Endothelial cell of umbilical vein (primary cell): ENCODE measurements at regions not wholly inside any gene's neighbourhood (a gene's known extent, or its start where the extent isn't known, plus 50 kb on each side); places are given as distances from the start of the nearest gene placed in this dataset.

Experiments
- BruUV-seq: library from RNA; stranded (reverse); fragments of 400-500 nt; replicated peaks from 2 replicates; lab custom pipeline; 2021; lab: Mats Ljungman, UMichigan
- CTCF ChIA-PET: fragments of 300-600, 350-600 bp; sonication (Branson Sonifier 250); formaldehyde crosslinking; loops from one replicate; lab custom pipeline; 2021; ENCODE audit warnings: antibody characterized with exemption, inconsistent platforms; lab: Charles Lee
- POLR2A ChIA-PET: fragments of 300-600, 350-600 bp; sonication (Branson Sonifier 250); formaldehyde crosslinking; loops from one replicate; lab custom pipeline; 2021; ENCODE audit warnings: antibody characterized with exemption, inconsistent platforms; lab: Charles Lee
- DNase-seq: peaks from one replicate; pipeline ENCODE4 v3.0.0-alpha.2; 2011; ENCODE audit warnings: low read depth, low spot score
- FAIRE-seq: peaks from 2 replicates; lab custom pipeline; 2011; peaks lifted over from hg19 to GRCh38; lab: Jason Lieb, UNC
- H2AFZ ChIP-seq: 2 replicates; pipeline ENCODE4 v1.6.0; 2012; ENCODE audit warnings: low read depth, low read length, control low read depth, inconsistent platforms
- H3K27ac ChIP-seq: 2 replicates; pipeline ENCODE4 v1.5.1; 2011; ENCODE audit warnings: low read depth, mild to moderate bottlenecking, control low read depth, low read length, moderate library complexity; ENCODE audit not compliant: insufficient read depth
- H3K27me3 ChIP-seq, 2 experiments: 2 replicates each; pipeline versions ENCODE4 v1.6.0 to v1.6.1; 2011; ENCODE audit warnings: low read length in 2 of 2, mixed read lengths in 1 of 2; ENCODE audit not compliant: control insufficient read depth in 2 of 2, insufficient read depth in 2 of 2
- H3K36me3 ChIP-seq, 2 experiments: 2 replicates in 1 of 2; 3 replicates in 1 of 2; pipeline ENCODE4 v1.5.1; 2011; ENCODE audit warnings: low read length in 2 of 2, mild to moderate bottlenecking in 1 of 2, moderate library complexity in 1 of 2; ENCODE audit not compliant: control insufficient read depth in 2 of 2, insufficient read depth in 2 of 2; ENCODE audit errors: extremely low read depth in 1 of 2
- H3K4me1 ChIP-seq: 3 replicates; pipeline ENCODE4 v1.5.1; 2011; ENCODE audit warnings: mild to moderate bottlenecking, low read length; ENCODE audit not compliant: control insufficient read depth, insufficient read depth; ENCODE audit errors: extremely low read depth
- H3K4me2 ChIP-seq: 2 replicates; pipeline ENCODE4 v1.6.1; 2011; ENCODE audit warnings: low read length, control low read depth, mixed read lengths; ENCODE audit not compliant: insufficient read depth
- H3K4me3 ChIP-seq, 3 experiments: fragments of 200-600 bp in 1 of 3; sonication (generic), shearing (Covaris generic) in 1 of 3; replicated peaks in 1 of 3; 2 replicates each; pipeline ENCODE4 v1.5.1; 2011 to 2016; ENCODE audit warnings: control low read depth in 3 of 3, low read length in 3 of 3, mild to moderate bottlenecking in 2 of 3, inconsistent platforms in 1 of 3, low read depth in 1 of 3, moderate library complexity in 1 of 3; ENCODE audit not compliant: insufficient read depth in 1 of 3
- H3K79me2 ChIP-seq: 2 replicates; pipeline ENCODE4 v1.6.0; 2012; ENCODE audit warnings: low read length, inconsistent platforms; ENCODE audit not compliant: control insufficient read depth, insufficient read depth
- H3K9ac ChIP-seq: replicated peaks from 2 replicates; pipeline ENCODE3; 2011; ENCODE audit warnings: low read length, control low read depth; ENCODE audit not compliant: insufficient read depth; ENCODE audit errors: extremely low read depth
- H3K9me1 ChIP-seq: replicated peaks from 3 replicates; pipeline ENCODE4 v1.6.0; 2011; ENCODE audit warnings: mild to moderate bottlenecking, low read length; ENCODE audit not compliant: control insufficient read depth, insufficient read depth; ENCODE audit errors: extremely low read depth
- H3K9me3 ChIP-seq: replicated peaks from 2 replicates; pipeline ENCODE4 v1.5.1; 2012; ENCODE audit warnings: low read length, inconsistent platforms; ENCODE audit not compliant: control insufficient read depth, insufficient read depth
- H4K20me1 ChIP-seq: replicated peaks from 2 replicates; pipeline ENCODE3; 2011; ENCODE audit warnings: mild to moderate bottlenecking, low read length; ENCODE audit not compliant: control insufficient read depth, insufficient read depth; ENCODE audit errors: extremely low read depth
- EZH2 ChIP-seq: IDR thresholded peaks from 2 replicates; pipeline ENCODE4 v1.6.1; 2012; ENCODE audit warnings: borderline replicate concordance, low read depth, mild to moderate bottlenecking, moderate library complexity, low read length, inconsistent platforms; ENCODE audit not compliant: severe bottlenecking
- FOS ChIP-seq: IDR thresholded peaks from 2 replicates; pipeline ENCODE4 v1.6.1; 2011; ENCODE audit warnings: mild to moderate bottlenecking, low read length, moderate library complexity, borderline replicate concordance; ENCODE audit not compliant: insufficient read depth
- GATA2 ChIP-seq: IDR thresholded peaks from 2 replicates; pipeline ENCODE4 v1.7.0; 2011; ENCODE audit warnings: low read depth, mild to moderate bottlenecking, moderate library complexity, mixed read lengths, low read length; ENCODE audit not compliant: insufficient read length, insufficient read depth
- JUN ChIP-seq: IDR thresholded peaks from 2 replicates; pipeline ENCODE4 v1.6.1; 2011; ENCODE audit warnings: borderline replicate concordance, low read depth; ENCODE audit not compliant: insufficient read length, insufficient read depth
- MYC ChIP-seq: IDR thresholded peaks from one replicate; pipeline ENCODE4 v1.6.1; 2011; ENCODE audit warnings: mild to moderate bottlenecking, low read depth, low read length
- POLR2A ChIP-seq: IDR thresholded peaks from 2 replicates; pipeline ENCODE4 v1.6.1; 2012; ENCODE audit warnings: low read depth, mild to moderate bottlenecking, control low read depth, low read length
- POLR2AphosphoS5 ChIP-seq: IDR thresholded peaks from 2 replicates; pipeline ENCODE4 v1.6.1; 2012; ENCODE audit warnings: low read depth, mild to moderate bottlenecking, control low read depth, low read length, moderate library complexity; ENCODE audit not compliant: insufficient read depth
- dilution Hi-C: fragments of 300-500 bp; cut with MboI; formaldehyde crosslinking; loops from one replicate; pipeline ENCODE4 v1.15.0; 2019; ENCODE audit warnings: low sequenced_read_pairs; ENCODE audit not compliant: extremely low pct_ligation_motif_present
- intact Hi-C: fragments of 100-400 bp; cut with micrococcal nuclease; formaldehyde crosslinking; loops from one replicate; pipeline ENCODE4 v1.10.0; 2022
- TF ChIP-seq, protein P1 (sequence below), 2 donors: IDR thresholded peaks; 1 replicate in 1 of 2; 2 replicates in 1 of 2; pipeline ENCODE4 v1.5.1; 2011; ENCODE audit warnings: low read length in 2 of 2, mild to moderate bottlenecking in 2 of 2, moderate library complexity in 2 of 2, control low read depth in 1 of 2, inconsistent platforms in 1 of 2, low read depth in 1 of 2; ENCODE audit not compliant: insufficient read depth in 1 of 2; ENCODE audit errors: extremely low read depth in 1 of 2
- TF ChIP-seq, protein P2 (sequence below): IDR thresholded peaks from 2 replicates; pipeline ENCODE4 v1.6.1; 2011; ENCODE audit not compliant: insufficient read depth, insufficient read length

DNA sequence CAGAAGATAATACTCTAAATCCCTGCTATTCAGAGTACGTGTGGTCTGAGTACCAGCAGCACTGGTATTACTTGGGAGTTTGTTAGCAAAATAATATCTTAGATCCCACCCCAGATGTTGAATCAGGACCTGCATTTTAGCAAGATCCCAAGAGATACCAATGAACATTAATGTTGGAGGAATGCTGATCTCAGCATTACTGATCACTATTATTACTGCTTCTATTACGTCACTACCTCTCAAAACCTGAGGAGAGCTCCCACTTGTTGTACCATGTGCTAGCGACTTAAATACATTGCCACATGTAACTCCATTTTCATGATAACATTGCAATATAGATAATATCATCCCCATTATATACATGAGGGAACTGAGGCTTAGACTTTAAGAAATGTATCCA lies 185.2 kb downstream of the SPRY1 start:
- H3K79me2 ChIP-seq, result no peaks in the 10 kb centered on the region
- dilution Hi-C loops, result no loop called here
- no peaks in the 10 kb centered on the region for H4K20me1 ChIP-seq
- intact Hi-C loops, result no loop called here
- FAIRE-seq (no peak), DNase-seq (no peak)
- no peaks in the 10 kb centered on the region for H3K9me3 ChIP-seq
- H3K27me3 ChIP-seq, result peaks cover 0 to 4% of the 10 kb centered on the region in 2 experiments
- no peak overlapping the region for H3K9ac ChIP-seq
- H2AFZ ChIP-seq, result no peak overlapping the region
- POLR2A ChIA-PET, result no interaction called here
- no peaks in the 10 kb centered on the region for H3K4me1 ChIP-seq
- H3K4me3 ChIP-seq, result no peak overlapping the region
- CTCF ChIA-PET, result no interaction called here
- H3K27ac ChIP-seq, result no peak overlapping the region
- TF ChIP-seq POLR2AphosphoS5, result no peak
- no peaks in the 10 kb centered on the region for H3K9me1 ChIP-seq
- no peak overlapping the region for H3K4me2 ChIP-seq
- H3K36me3 ChIP-seq, result no peaks in the 10 kb centered on the region
- BruUV-seq, result no TSS peak

DNA sequence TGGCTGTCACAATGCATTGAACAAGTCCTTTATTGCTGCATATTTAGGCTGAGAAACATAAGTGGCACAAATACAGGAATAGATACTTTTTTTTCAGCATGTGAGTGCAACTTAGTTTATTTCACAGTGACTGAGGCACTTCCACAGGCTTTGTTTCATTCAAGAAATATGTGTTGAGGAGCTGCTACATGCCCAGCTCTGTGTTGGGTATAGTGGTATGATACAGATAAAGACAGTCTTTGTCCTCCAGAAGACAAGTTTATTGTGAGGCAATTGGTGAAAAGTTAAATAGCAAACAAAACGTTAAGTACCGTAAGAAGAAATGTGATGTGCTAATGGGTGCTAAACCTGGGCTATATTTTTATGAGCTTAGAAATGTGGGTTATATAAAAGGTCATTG lies 186.4 kb downstream of the SPRY1 start:
- no peaks in the 10 kb centered on the region for H3K9me3 ChIP-seq
- peaks cover 0 to 1% of the 10 kb centered on the region in 2 experiments for H3K27me3 ChIP-seq
- ChIA-PET CTCF (interaction anchor here (1.1 kb wide), 1 partner anchor 45 kb away, joined by 3 read pairs; no protein-coding TSS in a partner anchor), POLR2A (no interaction called here)
- intact Hi-C loops, result no loop called here
- H3K27ac ChIP-seq, result no peak overlapping the region
- no peaks in the 10 kb centered on the region for H3K9me1 ChIP-seq
- peaks cover 3% of the 10 kb centered on the region for H3K4me1 ChIP-seq
- dilution Hi-C loops, result no loop called here
- no peaks in the 10 kb centered on the region for H4K20me1 ChIP-seq
- no TSS peak for BruUV-seq
- H3K9ac ChIP-seq, result no peak overlapping the region
- H3K4me3 ChIP-seq, result no peak overlapping the region
- H2AFZ ChIP-seq, result no peak overlapping the region
- no peak overlapping the region for H3K4me2 ChIP-seq
- TF ChIP-seq POLR2AphosphoS5, result no peak
- no peak for TF ChIP-seq JUN
- no peak for TF ChIP-seq MYC
- no peak for TF ChIP-seq EZH2
- TF ChIP-seq, protein P1, sequence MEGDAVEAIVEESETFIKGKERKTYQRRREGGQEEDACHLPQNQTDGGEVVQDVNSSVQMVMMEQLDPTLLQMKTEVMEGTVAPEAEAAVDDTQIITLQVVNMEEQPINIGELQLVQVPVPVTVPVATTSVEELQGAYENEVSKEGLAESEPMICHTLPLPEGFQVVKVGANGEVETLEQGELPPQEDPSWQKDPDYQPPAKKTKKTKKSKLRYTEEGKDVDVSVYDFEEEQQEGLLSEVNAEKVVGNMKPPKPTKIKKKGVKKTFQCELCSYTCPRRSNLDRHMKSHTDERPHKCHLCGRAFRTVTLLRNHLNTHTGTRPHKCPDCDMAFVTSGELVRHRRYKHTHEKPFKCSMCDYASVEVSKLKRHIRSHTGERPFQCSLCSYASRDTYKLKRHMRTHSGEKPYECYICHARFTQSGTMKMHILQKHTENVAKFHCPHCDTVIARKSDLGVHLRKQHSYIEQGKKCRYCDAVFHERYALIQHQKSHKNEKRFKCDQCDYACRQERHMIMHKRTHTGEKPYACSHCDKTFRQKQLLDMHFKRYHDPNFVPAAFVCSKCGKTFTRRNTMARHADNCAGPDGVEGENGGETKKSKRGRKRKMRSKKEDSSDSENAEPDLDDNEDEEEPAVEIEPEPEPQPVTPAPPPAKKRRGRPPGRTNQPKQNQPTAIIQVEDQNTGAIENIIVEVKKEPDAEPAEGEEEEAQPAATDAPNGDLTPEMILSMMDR (IDR thresholded peaks at IDR 0.05; ENCODE audit: extremely low read depth in 1 of 2, insufficient read depth in 1 of 2, low read depth in 1 of 2, low read length in 2 of 2), result no peak
- no peak for TF ChIP-seq GATA2
- TF ChIP-seq, protein P2, sequence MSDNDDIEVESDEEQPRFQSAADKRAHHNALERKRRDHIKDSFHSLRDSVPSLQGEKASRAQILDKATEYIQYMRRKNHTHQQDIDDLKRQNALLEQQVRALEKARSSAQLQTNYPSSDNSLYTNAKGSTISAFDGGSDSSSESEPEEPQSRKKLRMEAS, result no peak
- no peak for TF ChIP-seq FOS
- TF ChIP-seq POLR2A, result no peak
- no peaks in the 10 kb centered on the region for H3K79me2 ChIP-seq
- no peak for DNase-seq
- FAIRE-seq, result peak; percentile 28
- H3K36me3 ChIP-seq, result no peaks in the 10 kb centered on the region
